Fibroblast of skin of scalp (primary cell): ENCODE measurements at regions not wholly inside any gene's neighbourhood (a gene's known extent, or its start where the extent isn't known, plus 50 kb on each side); places are given as distances from the start of the nearest gene placed in this dataset.
A peak's percentile ranks its signal among the peaks of the same experiment; 100 is the strongest.

ENCODE experiments used
- DNase-seq: peaks from one replicate; pipeline ENCODE4 v3.0.0-alpha.2; 2013

- no peak for DNase-seq
Observed at GRCh38 chr22:46079093-46079860, 71.0 kb upstream of the PPARA start.

GRCh38 chr22:46079861-46080821 lies 70.2 kb upstream of the PPARA start:
- peak; percentile 78 for DNase-seq

GRCh38 chr22:46081036-46081830 lies 69.1 kb upstream of the PPARA start:
- DNase-seq = no peak

- DNase-seq = no peak
Observed at GRCh38 chr22:46081831-46082210, 68.5 kb upstream of the PPARA start.

- DNase-seq = no peak
Observed at GRCh38 chr22:46082633-46083032, 67.7 kb upstream of the PPARA start.

GRCh38 chr22:46083383-46084350 lies 66.7 kb upstream of the PPARA start:
- no peak for DNase-seq

- no peak for DNase-seq
Observed at GRCh38 chr22:46084376-46084775, 66.0 kb upstream of the PPARA start.

- DNase-seq = no peak
Observed at GRCh38 chr22:46084943-46085827, 65.1 kb upstream of the PPARA start.

GRCh38 chr22:46085828-46086576 lies 64.3 kb upstream of the PPARA start:
- DNase-seq = peak; percentile 76

- DNase-seq = no peak
Observed at GRCh38 chr22:46086577-46087335, 63.6 kb upstream of the PPARA start.

- DNase-seq = no peak
Observed at GRCh38 chr22:46087336-46087690, 63.0 kb upstream of the PPARA start.

GRCh38 chr22:46087816-46088277 lies 62.5 kb upstream of the PPARA start:
- DNase-seq = peak; percentile 92

- peak; percentile 57 for DNase-seq
Observed at GRCh38 chr22:46088541-46089311, 61.6 kb upstream of the PPARA start.

GRCh38 chr22:46089426-46090035 lies 60.8 kb upstream of the PPARA start:
- DNase-seq = no peak

- DNase-seq = no peak
Observed at GRCh38 chr22:46090036-46090591, 60.2 kb upstream of the PPARA start.

GRCh38 chr22:46090631-46091201 lies 59.6 kb upstream of the PPARA start:
- no peak for DNase-seq
